ENCODE measurements at regions not wholly inside any gene's neighbourhood (a gene's known extent, or its start where the extent isn't known, plus 50 kb on each side); places are given as distances from the start of the nearest gene placed in this dataset.
A peak's percentile ranks its signal among the peaks of the same experiment; 100 is the strongest.
"Not testable (repeated sequence)": the region's sequence is repeated elsewhere in the genome, so short reads cannot be mapped to it uniquely, and the experiment has no call there.

GRCh38 chr11:89583580-89583979 lies 92.4 kb upstream of the NOX4 start:
- TF ChIP-seq CTCF (IDR thresholded peaks at IDR 0.05) = no peak
- DNase-seq (no peak), ATAC-seq (no peak)
- intact Hi-C loops (cut with DNase I) = no loop called here
- Histone ChIP-seq H3K36me3 (no peaks in the 10 kb centered on the region), H3K27ac (no peak overlapping the region), H3K4me3 (no peak overlapping the region), H3K27me3 (no peaks in the 10 kb centered on the region), H3K9me3 (no peaks in the 10 kb centered on the region), H3K4me1 (no peaks in the 10 kb centered on the region)
- WGBS, 2 donors = 79 to 83% methylated on average over 2 of the region's 2 CpGs

- DNase-seq; ATAC-seq; intact Hi-C loops (cut with DNase I): not testable (repeated sequence)
Observed at GRCh38 chr11:89585046-89585445, 93.9 kb upstream of the NOX4 start.

GRCh38 chr11:89585471-89585870 lies 94.3 kb upstream of the NOX4 start:
- ATAC-seq; intact Hi-C loops (cut with DNase I): not testable (repeated sequence)
- WGBS, 2 donors = 77 to 81% methylated on average over 2 of the region's 2 CpGs

More at GRCh38 chr11:89585046-89585445, 93.9 kb upstream of the NOX4 start:
- not testable (repeated sequence) for H3K4me1 ChIP-seq, H3K36me3 ChIP-seq, H3K4me3 ChIP-seq, H3K9me3 ChIP-seq, H3K27ac ChIP-seq, H3K27me3 ChIP-seq
- WGBS, 2 donors = 95 to 97% methylated on average over 3 of the region's 3 CpGs

GRCh38 chr11:89589413-89589812 lies 98.2 kb upstream of the NOX4 start:
- H3K4me1 ChIP-seq; H3K9me3 ChIP-seq; DNase-seq; H3K27me3 ChIP-seq; intact Hi-C loops (cut with DNase I); H3K36me3 ChIP-seq; H3K4me3 ChIP-seq; H3K27ac ChIP-seq: not testable (repeated sequence)
- peak in 1 of 8 donors; percentile 31 for ATAC-seq
- WGBS, 2 donors = 82 to 83% methylated on average over 6 of the region's 6 CpGs

More at GRCh38 chr11:89585471-89585870, 94.3 kb upstream of the NOX4 start:
- DNase-seq, H3K4me1 ChIP-seq, H3K4me3 ChIP-seq, H3K9me3 ChIP-seq, H3K27ac ChIP-seq, H3K27me3 ChIP-seq, H3K36me3 ChIP-seq: not testable (repeated sequence)

GRCh38 chr11:89590008-89590632 lies 98.9 kb upstream of the NOX4 start:
- H3K27ac ChIP-seq; DNase-seq; intact Hi-C loops (cut with DNase I); H3K4me3 ChIP-seq; H3K27me3 ChIP-seq; H3K4me1 ChIP-seq; H3K36me3 ChIP-seq; H3K9me3 ChIP-seq: not testable (repeated sequence)
- WGBS, 2 donors = 45 to 47% methylated on average over 5 of the region's 5 CpGs
- peak in 1 of 8 donors; percentile 8 for ATAC-seq

GRCh38 chr11:89601263-89601662 lies 108.8 kb upstream of the TRIM77 start:
- H3K4me1 ChIP-seq; DNase-seq; H3K27me3 ChIP-seq; H3K27ac ChIP-seq; intact Hi-C loops (cut with DNase I); H3K4me3 ChIP-seq; H3K36me3 ChIP-seq; ATAC-seq: not testable (repeated sequence)
- whole genome bisulfite sequencing, 2 donors = 97 to 98% methylated on average over 1 of the region's 1 CpG
- H3K9me3 ChIP-seq = peaks cover 0 to 14% (median 6%) of the 10 kb centered on the region in 11 donors

- Histone ChIP-seq H3K27me3 (no peaks in the 10 kb centered on the region), H3K36me3 (no peaks in the 10 kb centered on the region), H3K4me3 (no peak overlapping the region), H3K4me1 (no peaks in the 10 kb centered on the region), H3K27ac (no peak overlapping the region), H3K9me3 (peaks cover 0 to 14% (median 6%) of the 10 kb centered on the region in 11 donors)
- WGBS, 2 donors = 42 to 51% methylated on average over 4 of the region's 4 CpGs
- ATAC-seq (no peak), DNase-seq (no peak)
- TF ChIP-seq CTCF (IDR thresholded peaks at IDR 0.05) = no peak
- intact Hi-C loops (cut with DNase I) = no loop called here
Observed at GRCh38 chr11:89604281-89604680, 105.8 kb upstream of the TRIM77 start.

GRCh38 chr11:89606845-89607244 lies 103.3 kb upstream of the TRIM77 start:
- 63 to 73% methylated on average over 2 of the region's 2 CpGs for WGBS, 2 donors
- intact Hi-C loops (cut with DNase I); H3K27me3 ChIP-seq; H3K36me3 ChIP-seq; H3K4me3 ChIP-seq; H3K4me1 ChIP-seq; DNase-seq: not testable (repeated sequence)
- ATAC-seq = peak in 4 of 8 donors; percentile 22 to 87 (median 57)
- peak overlapping the region in 1 of 10 donors; percentile 61 for H3K27ac ChIP-seq
- peaks cover 0 to 13% (median 6%) of the 10 kb centered on the region in 11 donors for H3K9me3 ChIP-seq

GRCh38 chr11:89607497-89607896 lies 102.6 kb upstream of the TRIM77 start:
- H3K36me3 ChIP-seq; ATAC-seq; H3K27me3 ChIP-seq; H3K9me3 ChIP-seq; H3K4me3 ChIP-seq; DNase-seq; intact Hi-C loops (cut with DNase I); H3K4me1 ChIP-seq: not testable (repeated sequence)
- peak overlapping the region in 2 of 10 donors; percentile 41 to 61 for H3K27ac ChIP-seq
- WGBS, 2 donors = 75 to 90% methylated on average over 7 of the region's 7 CpGs

Data from heart right ventricle (tissue), 16 donors.